Tibial nerve (tissue), 4 donors: ENCODE measurements at regions not wholly inside any gene's neighbourhood (a gene's known extent, or its start where the extent isn't known, plus 50 kb on each side); places are given as distances from the start of the nearest gene placed in this dataset.

Source experiments
- CTCF ChIP-seq, 5 experiments: fragments of 200-600 bp in 3 of 5; fragments of 450-650 bp in 2 of 5; sonication (generic) in 3 of 5; IDR thresholded peaks; one replicate each; pipeline ENCODE4 v1.5.1; 2016 to 2019; ENCODE audit warnings: antibody characterized with exemption in 5 of 5, mild to moderate bottlenecking in 3 of 5, moderate library complexity in 2 of 5
- EP300 ChIP-seq, 2 donors: sonication (generic); formaldehyde crosslinking; IDR thresholded peaks; one replicate each; pipeline ENCODE4 v1.6.1; 2017; ENCODE audit warnings: antibody characterized with exemption in 2 of 2, mild to moderate bottlenecking in 1 of 2
- POLR2A ChIP-seq, 2 donors: fragments of 450-650 bp; IDR thresholded peaks; one replicate each; pipeline ENCODE4 v1.6.1; 2017; ENCODE audit warnings: antibody characterized with exemption in 2 of 2, mild to moderate bottlenecking in 2 of 2, moderate library complexity in 2 of 2

GRCh38 chr21:24175106-24175505 is 1432.2 kb downstream of the MRPL39 start:
- TF ChIP-seq CTCF (IDR thresholded peaks at IDR 0.05): no peak
- TF ChIP-seq POLR2A (IDR thresholded peaks at IDR 0.05): no peak
- no peak for TF ChIP-seq EP300 (IDR thresholded peaks at IDR 0.05)
